Testis (tissue), 2 donors: ENCODE measurements at regions not wholly inside any gene's neighbourhood (a gene's known extent, or its start where the extent isn't known, plus 50 kb on each side); places are given as distances from the start of the nearest gene placed in this dataset.
A peak's percentile ranks its signal among the peaks of the same experiment; 100 is the strongest.

Source experiments
- DNase-seq: peaks from one replicate; pipeline ENCODE4 v3.0.0-alpha.2; 2019
- H3K27ac ChIP-seq, 2 donors: fragments of 200-600 bp; sonication (generic); one replicate each; pipeline ENCODE4 v1.5.1; 2019
- H3K27me3 ChIP-seq: fragments of 200-600 bp; sonication (generic); one replicate; pipeline ENCODE4 v1.5.1; 2019
- H3K36me3 ChIP-seq: fragments of 200-600 bp; sonication (generic); one replicate; pipeline ENCODE4 v1.5.1; 2017; ENCODE audit warnings: low read depth; ENCODE audit errors: missing control alignments
- H3K4me1 ChIP-seq: fragments of 200-600 bp; sonication (generic); one replicate; pipeline ENCODE4 v1.5.1; 2019
- H3K4me3 ChIP-seq, 2 donors: fragments of 200-600 bp; sonication (generic); one replicate each; pipeline ENCODE4 v1.5.1; 2017 to 2019
- H3K9me3 ChIP-seq: fragments of 200-600 bp; sonication (generic); one replicate; pipeline ENCODE4 v1.5.1; 2017
- POLR2A ChIP-seq: fragments of 450-650 bp; IDR thresholded peaks from one replicate; pipeline ENCODE4 v1.6.1; 2017; ENCODE audit warnings: antibody characterized with exemption, mild to moderate bottlenecking, moderate library complexity
- WGBS, 2 donors: methylation state at CpG; one replicate each; pipeline ENCODE4 v1.1.5; 2018; 5-methylcytosine and 5-hydroxymethylcytosine counted together
- intact Hi-C: fragments of 100-400 bp; cut with DNase I; formaldehyde crosslinking; loops from one replicate; pipeline ENCODE4 v1.15.1; 2023; ENCODE audit warnings: low total_unique reads
- TF ChIP-seq, protein P1 (sequence below), 3 experiments: fragments of 450-650 bp in 2 of 3; fragments of 200-600 bp in 1 of 3; sonication (generic) in 1 of 3; IDR thresholded peaks; one replicate each; pipeline ENCODE4 v1.5.1; 2016 to 2019; ENCODE audit warnings: antibody characterized with exemption in 3 of 3, mild to moderate bottlenecking in 2 of 3, moderate library complexity in 1 of 3

DNA sequence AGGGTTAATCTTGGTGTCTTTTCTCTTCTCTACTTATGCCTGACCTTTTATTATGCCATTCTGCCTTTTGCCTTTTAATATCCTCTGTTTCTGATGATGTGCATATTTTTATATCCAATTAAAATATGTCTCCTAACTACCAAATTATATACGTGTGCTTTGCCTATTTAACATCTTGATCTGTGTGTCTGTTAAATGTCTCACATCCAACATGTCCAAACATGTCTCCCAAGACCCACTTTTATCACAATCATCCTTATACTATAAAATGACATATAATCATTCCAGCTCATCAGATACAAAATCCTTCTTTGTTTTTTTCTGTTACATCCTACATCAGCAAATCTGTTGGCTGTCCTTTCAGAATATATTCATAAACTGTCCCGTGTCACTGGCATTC, 539.5 kb downstream of the ZPLD1 start:
- Histone ChIP-seq H3K27ac (no peak overlapping the region), H3K27me3 (no peaks in the 10 kb centered on the region), H3K4me1 (no peaks in the 10 kb centered on the region), H3K36me3 (no peaks in the 10 kb centered on the region), H3K9me3 (no peaks in the 10 kb centered on the region), H3K4me3 (no peak overlapping the region)
- no peak for DNase-seq
- intact Hi-C loops: no loop called here
- TF ChIP-seq POLR2A: no peak
- TF ChIP-seq, protein P1, sequence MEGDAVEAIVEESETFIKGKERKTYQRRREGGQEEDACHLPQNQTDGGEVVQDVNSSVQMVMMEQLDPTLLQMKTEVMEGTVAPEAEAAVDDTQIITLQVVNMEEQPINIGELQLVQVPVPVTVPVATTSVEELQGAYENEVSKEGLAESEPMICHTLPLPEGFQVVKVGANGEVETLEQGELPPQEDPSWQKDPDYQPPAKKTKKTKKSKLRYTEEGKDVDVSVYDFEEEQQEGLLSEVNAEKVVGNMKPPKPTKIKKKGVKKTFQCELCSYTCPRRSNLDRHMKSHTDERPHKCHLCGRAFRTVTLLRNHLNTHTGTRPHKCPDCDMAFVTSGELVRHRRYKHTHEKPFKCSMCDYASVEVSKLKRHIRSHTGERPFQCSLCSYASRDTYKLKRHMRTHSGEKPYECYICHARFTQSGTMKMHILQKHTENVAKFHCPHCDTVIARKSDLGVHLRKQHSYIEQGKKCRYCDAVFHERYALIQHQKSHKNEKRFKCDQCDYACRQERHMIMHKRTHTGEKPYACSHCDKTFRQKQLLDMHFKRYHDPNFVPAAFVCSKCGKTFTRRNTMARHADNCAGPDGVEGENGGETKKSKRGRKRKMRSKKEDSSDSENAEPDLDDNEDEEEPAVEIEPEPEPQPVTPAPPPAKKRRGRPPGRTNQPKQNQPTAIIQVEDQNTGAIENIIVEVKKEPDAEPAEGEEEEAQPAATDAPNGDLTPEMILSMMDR (IDR thresholded peaks at IDR 0.05): no peak
- 78 to 84% methylated on average over 2 of the region's 2 CpGs for WGBS, 2 donors

DNA sequence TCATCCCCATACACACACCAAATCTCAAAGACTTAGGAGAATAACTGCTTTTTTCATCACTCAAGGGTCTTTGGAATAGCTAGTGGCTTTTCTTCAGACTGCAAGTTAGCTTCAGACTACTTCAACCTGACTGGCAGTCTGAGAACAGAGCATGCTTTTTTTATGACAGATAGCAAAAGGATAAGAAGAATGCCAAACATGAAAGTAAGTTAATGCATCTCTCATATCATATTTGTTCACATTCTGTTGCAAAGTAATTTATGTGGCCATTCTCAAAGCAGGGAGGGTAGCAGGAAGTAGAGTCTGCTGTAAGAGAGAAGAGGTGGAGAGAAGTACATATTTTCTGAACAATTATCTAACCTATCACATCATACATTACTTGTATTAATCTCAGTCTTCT, 544.4 kb downstream of the ZPLD1 start:
- Histone ChIP-seq H3K4me1 (no peaks in the 10 kb centered on the region), H3K36me3 (no peaks in the 10 kb centered on the region), H3K4me3 (no peak overlapping the region), H3K9me3 (no peaks in the 10 kb centered on the region), H3K27ac (no peak overlapping the region), H3K27me3 (no peaks in the 10 kb centered on the region)
- TF ChIP-seq, protein P1 (IDR thresholded peaks at IDR 0.05): no peak
- no peak for TF ChIP-seq POLR2A
- DNase-seq: no peak
- intact Hi-C loops: no loop called here

DNA sequence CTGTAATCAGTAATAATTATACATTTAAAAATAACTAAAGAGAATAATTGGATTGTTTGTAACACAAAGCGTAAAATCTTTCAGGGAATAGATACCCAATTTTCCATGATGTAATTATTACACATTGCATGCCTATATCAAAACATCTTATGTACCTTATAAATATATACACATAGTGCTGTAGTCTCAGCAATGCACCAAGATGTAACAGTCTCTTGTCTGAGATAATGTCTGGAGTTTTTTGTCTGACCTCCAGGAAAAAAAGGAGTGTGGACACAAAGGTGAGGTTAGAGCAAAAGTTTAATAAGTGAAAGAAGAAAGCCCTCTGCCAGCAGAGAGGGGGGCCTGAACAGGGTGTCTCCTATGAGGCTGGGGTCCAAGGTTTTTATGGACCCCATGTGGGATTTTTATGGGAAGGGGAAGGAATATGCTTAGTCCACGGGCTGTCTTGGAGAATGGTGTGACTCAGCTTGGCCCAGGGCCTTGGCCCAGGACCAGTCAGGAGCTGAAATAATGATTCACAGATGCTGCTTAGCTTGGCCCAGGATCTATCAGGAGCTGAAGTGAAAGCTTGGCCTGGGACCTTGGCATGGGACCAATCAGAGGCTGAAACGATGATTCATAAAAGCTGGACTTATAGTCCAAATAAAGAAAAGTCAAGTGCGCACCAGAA, 545.0 kb downstream of the ZPLD1 start:
- no peak for TF ChIP-seq POLR2A
- TF ChIP-seq, protein P1 (IDR thresholded peaks at IDR 0.05): no peak
- H3K4me3 ChIP-seq: no peak overlapping the region
- peak; percentile 57 for DNase-seq
- no peak overlapping the region for H3K27ac ChIP-seq
- WGBS, 2 donors: 25 to 33% methylated on average over 4 of the region's 4 CpGs
- no peaks in the 10 kb centered on the region for H3K4me1 ChIP-seq
- no peaks in the 10 kb centered on the region for H3K36me3 ChIP-seq
- no peaks in the 10 kb centered on the region for H3K27me3 ChIP-seq
- no peaks in the 10 kb centered on the region for H3K9me3 ChIP-seq
- intact Hi-C loops: no loop called here

DNA sequence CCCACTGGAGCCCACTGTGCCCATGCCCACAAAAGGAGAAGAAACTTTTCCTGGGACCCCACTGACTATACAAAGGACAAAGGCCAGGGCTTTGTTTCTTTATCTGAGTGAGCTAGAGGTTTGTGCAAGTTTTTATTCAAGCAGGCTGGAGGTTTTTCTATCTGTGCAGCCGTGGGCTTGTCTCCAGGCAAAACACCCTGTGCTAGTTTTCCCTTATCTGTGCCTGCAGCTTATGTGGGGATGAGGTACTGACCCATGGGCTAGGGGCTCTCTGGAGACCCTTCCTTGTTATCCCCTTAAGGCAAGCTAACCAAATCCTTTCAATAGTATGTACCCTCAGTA, 545.5 kb downstream of the ZPLD1 start:
- intact Hi-C loops: no loop called here
- 8 to 22% methylated on average over 1 of the region's 1 CpG for WGBS, 2 donors
- Histone ChIP-seq H3K4me3 (no peak overlapping the region), H3K36me3 (no peaks in the 10 kb centered on the region), H3K27me3 (no peaks in the 10 kb centered on the region), H3K4me1 (no peaks in the 10 kb centered on the region), H3K9me3 (no peaks in the 10 kb centered on the region), H3K27ac (no peak overlapping the region)
- TF ChIP-seq, protein P1 (IDR thresholded peaks at IDR 0.05): no peak
- TF ChIP-seq POLR2A: no peak
- no peak for DNase-seq

DNA sequence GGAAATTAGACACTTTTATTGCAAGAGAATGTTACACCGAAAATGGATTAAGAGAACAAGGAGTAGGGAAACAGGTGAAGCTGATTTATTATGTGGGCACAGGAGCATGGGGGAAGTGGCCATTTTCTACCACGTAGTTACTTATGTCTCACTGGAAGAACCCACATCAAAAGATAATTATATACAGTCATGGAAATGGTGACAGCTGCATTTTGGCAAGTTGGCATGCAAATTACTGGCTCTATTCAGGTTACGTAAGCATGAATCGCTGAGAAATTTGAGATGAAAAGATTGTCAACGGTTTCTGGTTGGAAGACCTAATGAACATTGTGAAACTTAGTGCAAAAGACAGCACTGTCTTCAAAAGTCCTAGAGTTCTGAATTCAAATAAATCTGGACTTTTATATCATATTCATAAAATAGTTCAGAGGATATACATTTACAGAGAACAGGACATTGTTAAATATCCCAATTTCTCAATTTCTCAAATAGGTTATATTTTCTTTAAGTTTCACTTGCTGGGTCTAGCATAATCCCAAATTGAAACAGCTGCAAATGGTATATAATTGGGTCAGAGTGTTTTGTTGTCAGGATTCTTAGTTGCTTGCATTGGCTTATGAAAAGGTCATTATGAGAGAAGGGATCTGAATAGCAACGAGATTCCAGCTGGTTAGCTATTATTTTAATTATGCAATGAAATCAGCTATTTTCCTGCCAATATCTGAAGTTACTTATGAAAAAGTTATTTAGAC, 567.8 kb downstream of the ZPLD1 start:
- WGBS, 2 donors: 67 to 76% methylated on average over 6 of the region's 6 CpGs
- H3K36me3 ChIP-seq: no peaks in the 10 kb centered on the region
- no peak overlapping the region for H3K4me3 ChIP-seq
- no peak for DNase-seq
- no peaks in the 10 kb centered on the region for H3K27me3 ChIP-seq
- intact Hi-C loops: no loop called here
- no peak overlapping the region for H3K27ac ChIP-seq
- TF ChIP-seq, protein P1 (IDR thresholded peaks at IDR 0.05): no peak
- TF ChIP-seq POLR2A: no peak
- no peaks in the 10 kb centered on the region for H3K4me1 ChIP-seq
- no peaks in the 10 kb centered on the region for H3K9me3 ChIP-seq
